Spleen (tissue), 7 donors: ENCODE measurements at regions not wholly inside any gene's neighbourhood (a gene's known extent, or its start where the extent isn't known, plus 50 kb on each side); places are given as distances from the start of the nearest gene placed in this dataset.

ENCODE experiments used
- POLR2A ChIP-seq, 3 donors: fragments of 450-650 bp; IDR thresholded peaks; one replicate each; pipeline ENCODE4 v1.5.1; 2017; ENCODE audit warnings: antibody characterized with exemption in 3 of 3, mild to moderate bottlenecking in 1 of 3
- POLR2AphosphoS5 ChIP-seq, 3 donors: sonication (generic); formaldehyde crosslinking; IDR thresholded peaks; one replicate each; pipeline ENCODE4 v1.5.1; 2017; ENCODE audit warnings: antibody characterized with exemption in 3 of 3
- TF ChIP-seq, protein P1 (sequence below), 11 experiments: fragments of 200-600 bp in 7 of 11; fragments of 450-650 bp in 4 of 11; sonication (generic) in 4 of 11; IDR thresholded peaks in 8 of 11; conservative IDR thresholded peaks in 3 of 11; 1 replicate in 7 of 11; 2 replicates in 4 of 11; pipeline versions ENCODE4 v1.4.0 to v1.8.0; 2016 to 2021; ENCODE audit warnings: antibody characterized with exemption in 11 of 11, inconsistent platforms in 4 of 11, mild to moderate bottlenecking in 1 of 11
- donor health status: DM: no; HTN: no; CAD: no; lungs with moderate emphysema.
- donor health status: DM: no; HTN: no; CAD: no.
- donor health status: DM: no; HTN: no; CAD: no.

DNA sequence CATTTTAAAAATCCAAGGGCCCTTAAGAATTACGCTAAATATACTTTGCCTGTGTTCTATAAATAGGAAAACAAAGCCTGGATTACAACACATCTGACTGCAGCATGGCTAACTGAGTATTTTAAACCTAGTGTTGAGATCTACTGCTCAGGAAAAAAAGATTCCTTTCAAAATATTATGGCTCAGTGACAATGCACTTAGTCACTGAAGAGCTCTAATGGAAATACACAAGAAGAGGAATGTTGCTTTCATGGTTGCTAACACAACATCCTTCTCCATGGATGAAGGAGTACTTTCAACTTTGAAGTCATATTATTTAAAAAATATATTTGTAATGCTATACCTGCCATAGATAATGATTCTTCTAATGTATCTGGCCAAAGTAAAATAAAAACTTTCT is 248.3 kb upstream of the NEGR1 start:
- TF ChIP-seq POLR2A (IDR thresholded peaks at IDR 0.05) (no peak), POLR2AphosphoS5 (IDR thresholded peaks at IDR 0.05) (no peak)
- TF ChIP-seq, protein P1, sequence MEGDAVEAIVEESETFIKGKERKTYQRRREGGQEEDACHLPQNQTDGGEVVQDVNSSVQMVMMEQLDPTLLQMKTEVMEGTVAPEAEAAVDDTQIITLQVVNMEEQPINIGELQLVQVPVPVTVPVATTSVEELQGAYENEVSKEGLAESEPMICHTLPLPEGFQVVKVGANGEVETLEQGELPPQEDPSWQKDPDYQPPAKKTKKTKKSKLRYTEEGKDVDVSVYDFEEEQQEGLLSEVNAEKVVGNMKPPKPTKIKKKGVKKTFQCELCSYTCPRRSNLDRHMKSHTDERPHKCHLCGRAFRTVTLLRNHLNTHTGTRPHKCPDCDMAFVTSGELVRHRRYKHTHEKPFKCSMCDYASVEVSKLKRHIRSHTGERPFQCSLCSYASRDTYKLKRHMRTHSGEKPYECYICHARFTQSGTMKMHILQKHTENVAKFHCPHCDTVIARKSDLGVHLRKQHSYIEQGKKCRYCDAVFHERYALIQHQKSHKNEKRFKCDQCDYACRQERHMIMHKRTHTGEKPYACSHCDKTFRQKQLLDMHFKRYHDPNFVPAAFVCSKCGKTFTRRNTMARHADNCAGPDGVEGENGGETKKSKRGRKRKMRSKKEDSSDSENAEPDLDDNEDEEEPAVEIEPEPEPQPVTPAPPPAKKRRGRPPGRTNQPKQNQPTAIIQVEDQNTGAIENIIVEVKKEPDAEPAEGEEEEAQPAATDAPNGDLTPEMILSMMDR (IDR thresholded peaks at IDR 0.05 in 8 of 11, conservative IDR thresholded peaks at IDR 0.05 in 3 of 11), result no peak
